Stimulated activated CD8-positive, alpha-beta memory T cell treated with anti-CD3 and anti-CD28 coated beads, Interleukin-12 subunit alpha, Interleukin-12 subunit beta, amount 100 ng/mL, for 24 hours (primary cell): ENCODE measurements at regions not wholly inside any gene's neighbourhood (a gene's known extent, or its start where the extent isn't known, plus 50 kb on each side); places are given as distances from the start of the nearest gene placed in this dataset.
"Not testable (repeated sequence)": the region's sequence is repeated elsewhere in the genome, so short reads cannot be mapped to it uniquely, and the experiment has no call there.

ENCODE experiments used
- DNase-seq: peaks from one replicate; pipeline ENCODE4 v3.0.0-alpha.2; 2020; ENCODE audit errors: extremely low read depth

GRCh38 chr16:52386694-52387093, 160.2 kb downstream of the TOX3 start:
- DNase-seq: no peak

GRCh38 chr16:52384378-52384777, 162.6 kb downstream of the TOX3 start:
- DNase-seq: no peak

GRCh38 chr16:52383640-52384292, 163.2 kb downstream of the TOX3 start:
- DNase-seq: no peak

- no peak for DNase-seq
These were observed 163.8 kb downstream of the TOX3 start for GRCh38 chr16:52383119-52383518.

GRCh38 chr16:52379551-52379950, 167.4 kb downstream of the TOX3 start:
- DNase-seq: no peak

GRCh38 chr16:52376676-52377280, 170.2 kb downstream of the TOX3 start:
- DNase-seq: no peak

GRCh38 chr16:52372313-52372712, 174.6 kb downstream of the TOX3 start:
- no peak for DNase-seq

- DNase-seq: no peak
These were observed 178.1 kb downstream of the TOX3 start for GRCh38 chr16:52368859-52369258.

GRCh38 chr16:52367821-52368220, 179.1 kb downstream of the TOX3 start:
- DNase-seq: no peak

- no peak for DNase-seq
These were observed 180.0 kb downstream of the TOX3 start for GRCh38 chr16:52366983-52367382.

GRCh38 chr16:52364500-52364899, 182.4 kb downstream of the TOX3 start:
- no peak for DNase-seq

- DNase-seq: no peak
These were observed 183.9 kb downstream of the TOX3 start for GRCh38 chr16:52363082-52363481.

- DNase-seq: no peak
These were observed 189.2 kb downstream of the TOX3 start for GRCh38 chr16:52357711-52358110.

- no peak for DNase-seq
These were observed 193.7 kb downstream of the TOX3 start for GRCh38 chr16:52353249-52353648.

GRCh38 chr16:52351451-52351850, 195.5 kb downstream of the TOX3 start:
- DNase-seq: no peak

GRCh38 chr16:52350031-52350642, 196.8 kb downstream of the TOX3 start:
- no peak for DNase-seq

GRCh38 chr16:52346709-52347108, 200.2 kb downstream of the TOX3 start:
- no peak for DNase-seq

GRCh38 chr16:52333673-52334072, 213.3 kb downstream of the TOX3 start:
- DNase-seq: not testable (repeated sequence)

GRCh38 chr16:52320930-52321439, 226.0 kb downstream of the TOX3 start:
- no peak for DNase-seq

GRCh38 chr16:52318302-52319009, 228.5 kb downstream of the TOX3 start:
- DNase-seq: no peak

- no peak for DNase-seq
These were observed 230.7 kb downstream of the TOX3 start for GRCh38 chr16:52316241-52316640.

- no peak for DNase-seq
These were observed 234.2 kb downstream of the TOX3 start for GRCh38 chr16:52312716-52313115.
